Choroid plexus epithelial cell (primary cell): ENCODE measurements at regions not wholly inside any gene's neighbourhood (a gene's known extent, or its start where the extent isn't known, plus 50 kb on each side); places are given as distances from the start of the nearest gene placed in this dataset.

Experiments used
- DNase-seq: peaks from one replicate; pipeline ENCODE4 v3.0.0-alpha.2; 2010; ENCODE audit warnings: low read depth
- H3K4me3 ChIP-seq: 2 replicates; pipeline ENCODE4 v1.5.1; 2011; ENCODE audit warnings: low read depth, mild to moderate bottlenecking, control low read depth, low read length, moderate library complexity
- CTCF ChIP-seq: conservative IDR thresholded peaks from 2 replicates; pipeline ENCODE4 v1.5.1; 2011; ENCODE audit warnings: low read depth, mild to moderate bottlenecking, control low read depth, inconsistent platforms, low read length, moderate library complexity

- TF ChIP-seq CTCF = no peak
- DNase-seq = no peak
- H3K4me3 ChIP-seq = no peak overlapping the region
Measured at GRCh38 chr14:38904959-38905358, 198.1 kb downstream of the SEC23A start.

GRCh38 chr14:38901791-38902190 lies 201.2 kb downstream of the SEC23A start:
- DNase-seq = no peak
- no peak overlapping the region for H3K4me3 ChIP-seq
- no peak for TF ChIP-seq CTCF

- no peak for DNase-seq
- TF ChIP-seq CTCF = no peak
- no peak overlapping the region for H3K4me3 ChIP-seq
Measured at GRCh38 chr14:38900887-38901286, 202.1 kb downstream of the SEC23A start.

- DNase-seq = no peak
- TF ChIP-seq CTCF = no peak
- no peak overlapping the region for H3K4me3 ChIP-seq
Measured at GRCh38 chr14:38887696-38888095, 215.3 kb downstream of the SEC23A start.

- H3K4me3 ChIP-seq = no peak overlapping the region
- TF ChIP-seq CTCF = no peak
- DNase-seq = no peak
Measured at GRCh38 chr14:38884109-38884508, 218.9 kb downstream of the SEC23A start.

GRCh38 chr14:38883127-38883526 lies 219.9 kb downstream of the SEC23A start:
- H3K4me3 ChIP-seq = no peak overlapping the region
- no peak for TF ChIP-seq CTCF
- no peak for DNase-seq

- no peak for DNase-seq
- no peak for TF ChIP-seq CTCF
- no peak overlapping the region for H3K4me3 ChIP-seq
Measured at GRCh38 chr14:38882533-38882932, 220.5 kb downstream of the SEC23A start.
